Gastrocnemius medialis (tissue), 4 donors: ENCODE measurements at regions not wholly inside any gene's neighbourhood (a gene's known extent, or its start where the extent isn't known, plus 50 kb on each side); places are given as distances from the start of the nearest gene placed in this dataset.

Experiments used
- ATAC-seq, 2 donors: fragments of 150-250 bp; one replicate each; pipeline ENCODE4 v1.9.1; 2016
- DNase-seq, 2 donors: peaks; one replicate each; pipeline ENCODE4 v3.0.0-alpha.2; 2019
- H3K27ac ChIP-seq, 4 donors: fragments of 200-600 bp; sonication (generic); 1 replicate in 1 of 4; 2 replicates in 3 of 4; pipeline ENCODE4 v1.5.1; 2016 to 2018; ENCODE audit warnings: mild to moderate bottlenecking in 2 of 4, moderate library complexity in 1 of 4
- H3K27me3 ChIP-seq, 3 donors: fragments of 200-600 bp; sonication (generic) in 2 of 3; 1 replicate in 1 of 3; 2 replicates in 2 of 3; pipeline versions ENCODE4 v1.5.1 to v1.6.0; 2016 to 2019; ENCODE audit warnings: mild to moderate bottlenecking in 1 of 3, moderate library complexity in 1 of 3
- H3K36me3 ChIP-seq, 2 donors: fragments of 200-600 bp; sonication (generic) in 1 of 2; one replicate each; pipeline ENCODE4 v1.5.1; 2017 to 2018
- H3K4me1 ChIP-seq, 2 donors: fragments of 200-600 bp; sonication (generic) in 1 of 2; one replicate each; pipeline ENCODE4 v1.5.1; 2016 to 2017; ENCODE audit warnings: mild to moderate bottlenecking in 2 of 2
- H3K4me3 ChIP-seq, 4 donors: fragments of 200-600 bp; sonication (generic) in 3 of 4; 1 replicate in 1 of 4; 2 replicates in 3 of 4; pipeline ENCODE4 v1.5.1; 2016 to 2019; ENCODE audit warnings: mild to moderate bottlenecking in 2 of 4
- H3K9me3 ChIP-seq, 3 donors: fragments of 200-600 bp; sonication (generic) in 2 of 3; 1 replicate in 1 of 3; 2 replicates in 2 of 3; pipeline ENCODE4 v1.5.1; 2016 to 2019
- CTCF ChIP-seq, 5 experiments: fragments of 450-650 bp in 3 of 5; fragments of 200-600 bp in 2 of 5; sonication (generic) in 2 of 5; IDR thresholded peaks in 4 of 5; conservative IDR thresholded peaks in 1 of 5; 1 replicate in 4 of 5; 2 replicates in 1 of 5; pipeline ENCODE4 v1.5.1; 2016 to 2019; ENCODE audit warnings: antibody characterized with exemption in 5 of 5, mild to moderate bottlenecking in 3 of 5, moderate library complexity in 3 of 5
- POLR2A ChIP-seq, 2 donors: fragments of 450-650 bp; IDR thresholded peaks; one replicate each; pipeline ENCODE4 v1.6.1; 2017; ENCODE audit warnings: antibody characterized with exemption in 2 of 2, mild to moderate bottlenecking in 2 of 2, moderate library complexity in 2 of 2
- in situ Hi-C, 4 donors: fragments of 200-750 bp; cut with MboI; loops; one replicate each; pipeline versions ENCODE4 v1.15.0 to v1.8.0; 2017; ENCODE audit warnings: low sequenced_read_pairs in 4 of 4
- intact Hi-C: fragments of 100-400 bp; cut with DNase I; formaldehyde crosslinking; loops from one replicate; pipeline ENCODE4 v1.15.1; 2023; ENCODE audit warnings: low total_unique reads

DNA sequence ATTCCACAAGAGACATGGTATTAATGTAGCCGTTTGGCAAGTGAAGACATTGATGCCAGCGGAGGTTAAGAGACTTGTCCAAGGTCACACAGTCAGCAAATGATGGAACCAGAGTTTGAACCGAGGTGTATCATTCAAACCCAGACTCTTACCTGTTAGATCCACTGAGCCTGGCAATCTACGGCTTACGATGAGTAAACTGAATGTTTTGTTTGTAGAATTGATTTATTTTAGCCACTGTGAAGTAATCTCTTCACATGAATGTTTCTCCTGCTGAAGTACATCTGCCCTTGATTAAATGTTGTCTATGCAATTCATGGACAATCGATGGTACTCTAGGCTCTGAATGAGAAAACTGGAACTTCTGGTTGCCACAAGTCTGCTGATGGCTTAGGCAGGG lies 155.5 kb upstream of the NAV2 start:
- Histone ChIP-seq H3K36me3 (no peaks in the 10 kb centered on the region), H3K4me3 (no peak overlapping the region), H3K4me1 (no peaks in the 10 kb centered on the region), H3K9me3 (no peaks in the 10 kb centered on the region), H3K27ac (no peak overlapping the region), H3K27me3 (no peaks in the 10 kb centered on the region)
- DNase-seq, result no peak
- no peak for TF ChIP-seq CTCF (IDR thresholded peaks at IDR 0.05 in 4 of 5, conservative IDR thresholded peaks at IDR 0.05 in 1 of 5)
- no peak for TF ChIP-seq POLR2A (IDR thresholded peaks at IDR 0.05)
- intact Hi-C loops, result loop anchor here (5.0 kb wide), 1 partner anchor 250 kb away; no protein-coding TSS in a partner anchor
- in situ Hi-C loops, result loop anchor here (5.0 to 10.0 kb wide), 4 partner anchors 242 to 490 kb away; no protein-coding TSS in a partner anchor
- no peak for ATAC-seq

DNA sequence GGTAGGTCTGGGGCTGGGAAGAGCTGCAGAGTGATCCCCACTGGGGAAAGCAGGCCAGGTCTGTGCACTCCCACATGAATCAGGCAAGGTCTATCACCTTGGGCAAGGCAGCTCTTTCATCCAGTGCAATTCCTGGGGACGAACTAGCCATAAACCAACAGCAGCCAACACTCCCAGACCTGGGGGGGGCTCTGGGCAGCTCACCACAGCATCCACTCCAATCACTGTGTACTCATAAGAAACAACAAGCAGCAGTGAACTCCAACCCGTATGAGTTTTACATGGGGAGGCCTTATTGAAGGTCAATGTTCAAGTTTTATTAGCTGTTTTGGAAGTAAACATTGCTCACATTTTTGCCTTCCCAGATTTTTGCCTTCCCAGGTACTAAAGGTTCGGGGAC lies 157.4 kb upstream of the NAV2 start:
- no peak overlapping the region for H3K27ac ChIP-seq
- H3K36me3 ChIP-seq, result no peaks in the 10 kb centered on the region
- ATAC-seq (no peak), DNase-seq (no peak)
- H3K9me3 ChIP-seq, result no peaks in the 10 kb centered on the region
- TF ChIP-seq CTCF (IDR thresholded peaks at IDR 0.05 in 4 of 5, conservative IDR thresholded peaks at IDR 0.05 in 1 of 5) (no peak), POLR2A (IDR thresholded peaks at IDR 0.05) (no peak)
- in situ Hi-C loops (loop anchor here (5.0 to 10.0 kb wide), 4 partner anchors 240 to 488 kb away; no protein-coding TSS in a partner anchor), intact Hi-C loops (loop anchor here (5.0 kb wide), 1 partner anchor 252 kb away; no protein-coding TSS in a partner anchor)
- no peaks in the 10 kb centered on the region for H3K4me1 ChIP-seq
- no peaks in the 10 kb centered on the region for H3K27me3 ChIP-seq
- H3K4me3 ChIP-seq, result no peak overlapping the region

DNA sequence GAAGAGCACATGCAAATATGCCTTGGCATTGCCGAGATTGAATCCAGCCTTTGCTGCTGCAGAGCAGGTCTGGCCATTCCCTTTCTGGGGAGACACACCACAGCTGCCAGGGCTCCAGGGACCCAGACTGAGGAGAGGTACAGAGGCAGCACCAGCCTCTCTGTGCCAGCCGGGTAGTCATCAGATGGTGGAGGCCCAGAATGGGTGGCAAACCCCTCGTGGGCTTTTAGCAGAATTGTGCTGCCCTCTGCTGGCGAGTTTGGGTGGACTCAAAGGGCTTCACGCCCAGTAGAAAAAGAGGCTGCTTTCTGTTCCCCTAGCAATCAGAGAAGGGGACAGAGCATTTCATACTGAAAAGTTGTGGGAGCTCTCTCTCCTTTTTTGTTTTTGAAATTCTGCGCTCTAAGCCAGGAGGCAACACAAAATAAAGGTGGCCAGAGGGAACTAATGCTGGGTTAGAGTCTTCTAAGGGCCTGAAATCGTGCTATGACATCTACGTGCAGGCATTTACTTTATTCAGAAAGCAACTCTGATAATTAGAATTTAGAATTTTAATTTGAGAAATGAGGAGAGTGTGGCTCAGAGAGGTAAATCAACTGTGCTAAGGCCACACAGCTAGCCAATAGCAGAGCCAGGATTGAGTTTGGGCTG lies 158.8 kb upstream of the NAV2 start:
- Histone ChIP-seq H3K4me1 (no peaks in the 10 kb centered on the region), H3K9me3 (no peaks in the 10 kb centered on the region), H3K27me3 (no peaks in the 10 kb centered on the region), H3K27ac (no peak overlapping the region), H3K4me3 (no peak overlapping the region), H3K36me3 (no peaks in the 10 kb centered on the region)
- ATAC-seq (peak; percentile 45 to 80), DNase-seq (peak; percentile 45 to 64)
- intact Hi-C loops, result loop anchor here (1.0 to 5.0 kb wide), 4 partner anchors 243 to 483 kb away; no protein-coding TSS in a partner anchor
- in situ Hi-C loops, result loop anchor here in 1 of 4 donors (10.0 kb wide), 1 partner anchor 239 kb away; no protein-coding TSS in a partner anchor
- no peak for TF ChIP-seq POLR2A (IDR thresholded peaks at IDR 0.05)
- TF ChIP-seq CTCF (IDR thresholded peaks at IDR 0.05 in 4 of 5, conservative IDR thresholded peaks at IDR 0.05 in 1 of 5), result peak; percentile 61 to 87 (median 84)

GRCh38 chr11:19552656-19553260 lies 159.9 kb upstream of the NAV2 start:
- intact Hi-C loops, result loop anchor here (1.0 to 5.0 kb wide), 3 partner anchors 292 to 481 kb away; no protein-coding TSS in a partner anchor
- Histone ChIP-seq H3K36me3 (no peaks in the 10 kb centered on the region), H3K4me1 (no peaks in the 10 kb centered on the region), H3K27ac (no peak overlapping the region), H3K9me3 (no peaks in the 10 kb centered on the region), H3K4me3 (no peak overlapping the region), H3K27me3 (no peaks in the 10 kb centered on the region)
- no peak for ATAC-seq
- TF ChIP-seq CTCF (IDR thresholded peaks at IDR 0.05 in 4 of 5, conservative IDR thresholded peaks at IDR 0.05 in 1 of 5), result no peak
- TF ChIP-seq POLR2A (IDR thresholded peaks at IDR 0.05), result no peak
- in situ Hi-C loops, result loop anchor here in 1 of 4 donors (10.0 kb wide), 1 partner anchor 238 kb away; no protein-coding TSS in a partner anchor
- DNase-seq, result no peak
